ENCODE measurements at regions not wholly inside any gene's neighbourhood (a gene's known extent, or its start where the extent isn't known, plus 50 kb on each side); places are given as distances from the start of the nearest gene placed in this dataset.

- dilution Hi-C loops (cut with MboI; ENCODE audit: extremely low pct_ligation_motif_present, low sequenced_read_pairs), result no loop called here
- Histone ChIP-seq H3K9ac (ENCODE audit: control insufficient read depth, extremely low read depth, insufficient read depth, low read length) (no peak overlapping the region), H3K4me3 (ENCODE audit: control insufficient read depth in 2 of 3, extremely low read depth in 1 of 3, insufficient read depth in 2 of 3, low read depth in 1 of 3, low read length in 3 of 3) (no peak overlapping the region), H3K9me1 (ENCODE audit: control insufficient read depth, extremely low read depth, insufficient read depth, low read length) (no peaks in the 10 kb centered on the region), H3K27ac (ENCODE audit: control insufficient read depth, insufficient read depth, low read length) (no peak overlapping the region), H2AFZ (ENCODE audit: control insufficient read depth, low read length) (no peak overlapping the region), H3K79me2 (ENCODE audit: control insufficient read depth, insufficient read depth, low read length) (no peaks in the 10 kb centered on the region), H3K4me1 (ENCODE audit: control insufficient read depth, extremely low read depth, insufficient read depth, low read length) (no peaks in the 10 kb centered on the region), H3K4me2 (ENCODE audit: control insufficient read depth, extremely low read depth, insufficient read depth, low read depth, low read length) (no peak overlapping the region), H3K36me3 (ENCODE audit: control insufficient read depth in 2 of 2, extremely low read depth in 1 of 2, insufficient read depth in 2 of 2, low read length in 2 of 2) (no peaks in the 10 kb centered on the region), H4K20me1 (ENCODE audit: control insufficient read depth, extremely low read depth, insufficient read depth, low read length) (no peaks in the 10 kb centered on the region), H3K9me3 (ENCODE audit: control insufficient read depth, low read depth, low read length) (no peaks in the 10 kb centered on the region), H3K27me3 (ENCODE audit: control insufficient read depth, extremely low read depth, insufficient read depth, low read length) (no peaks in the 10 kb centered on the region)
- TF ChIP-seq EZH2 (IDR thresholded peaks at IDR 0.05; ENCODE audit: low read length) (no peak), CTCF (optimal IDR thresholded peaks at IDR 0.05 in 1 of 3, IDR thresholded peaks at IDR 0.05 in 1 of 3, conservative IDR thresholded peaks at IDR 0.05 in 1 of 3; ENCODE audit: extremely low read depth in 1 of 3, insufficient read depth in 2 of 3, low read length in 3 of 3) (no peak)
- FAIRE-seq, result no peak
- DNase-seq (ENCODE audit: low read depth, low spot score), result no peak
Observed at GRCh38 chr4:12707381-12708175, 776.6 kb downstream of the RAB28 start.

GRCh38 chr4:12703036-12703435, 781.1 kb downstream of the RAB28 start:
- Histone ChIP-seq H3K27ac (ENCODE audit: control insufficient read depth, insufficient read depth, low read length) (no peak overlapping the region), H3K4me1 (ENCODE audit: control insufficient read depth, extremely low read depth, insufficient read depth, low read length) (no peaks in the 10 kb centered on the region), H3K4me2 (ENCODE audit: control insufficient read depth, extremely low read depth, insufficient read depth, low read depth, low read length) (no peak overlapping the region), H4K20me1 (ENCODE audit: control insufficient read depth, extremely low read depth, insufficient read depth, low read length) (no peaks in the 10 kb centered on the region), H3K9me3 (ENCODE audit: control insufficient read depth, low read depth, low read length) (no peaks in the 10 kb centered on the region), H3K9me1 (ENCODE audit: control insufficient read depth, extremely low read depth, insufficient read depth, low read length) (no peaks in the 10 kb centered on the region), H3K4me3 (ENCODE audit: control insufficient read depth in 2 of 3, extremely low read depth in 1 of 3, insufficient read depth in 2 of 3, low read depth in 1 of 3, low read length in 3 of 3) (no peak overlapping the region), H3K9ac (ENCODE audit: control insufficient read depth, extremely low read depth, insufficient read depth, low read length) (no peak overlapping the region), H3K27me3 (ENCODE audit: control insufficient read depth, extremely low read depth, insufficient read depth, low read length) (no peaks in the 10 kb centered on the region), H2AFZ (ENCODE audit: control insufficient read depth, low read length) (no peak overlapping the region), H3K79me2 (ENCODE audit: control insufficient read depth, insufficient read depth, low read length) (no peaks in the 10 kb centered on the region), H3K36me3 (ENCODE audit: control insufficient read depth in 2 of 2, extremely low read depth in 1 of 2, insufficient read depth in 2 of 2, low read length in 2 of 2) (no peaks in the 10 kb centered on the region)
- FAIRE-seq (no peak), DNase-seq (ENCODE audit: low read depth, low spot score) (no peak)
- dilution Hi-C loops (cut with MboI; ENCODE audit: extremely low pct_ligation_motif_present, low sequenced_read_pairs), result no loop called here
- no peak for TF ChIP-seq CTCF (optimal IDR thresholded peaks at IDR 0.05 in 1 of 3, IDR thresholded peaks at IDR 0.05 in 1 of 3, conservative IDR thresholded peaks at IDR 0.05 in 1 of 3; ENCODE audit: extremely low read depth in 1 of 3, insufficient read depth in 2 of 3, low read length in 3 of 3)
- no peak for TF ChIP-seq EZH2 (IDR thresholded peaks at IDR 0.05; ENCODE audit: low read length)

Measured in keratinocyte (primary cell).